Thymus (tissue), 11 donors: ENCODE measurements at regions not wholly inside any gene's neighbourhood (a gene's known extent, or its start where the extent isn't known, plus 50 kb on each side); places are given as distances from the start of the nearest gene placed in this dataset.
"Not testable (repeated sequence)": the region's sequence is repeated elsewhere in the genome, so short reads cannot be mapped to it uniquely, and the experiment has no call there.

Experiments used
- DNase-seq, 9 donors: peaks; one replicate each; pipeline ENCODE4 v3.0.0-alpha.2; 2013; ENCODE audit warnings: low spot score in 9 of 9, low read depth in 6 of 9, missing footprints in 1 of 9
- H3K27ac ChIP-seq, 2 donors: one replicate each; pipeline ENCODE4 v1.5.1; 2013; ENCODE audit warnings: control low read depth in 1 of 2, low read depth in 1 of 2, low read length in 1 of 2, mild to moderate bottlenecking in 1 of 2, moderate library complexity in 1 of 2
- H3K27me3 ChIP-seq, 2 donors: one replicate each; pipeline ENCODE4 v1.5.1; 2013; ENCODE audit warnings: low read length in 1 of 2; ENCODE audit not compliant: control insufficient read depth in 2 of 2, insufficient read depth in 1 of 2
- H3K36me3 ChIP-seq, 2 donors: one replicate each; pipeline ENCODE4 v1.5.1; 2013; ENCODE audit warnings: low read length in 1 of 2, mild to moderate bottlenecking in 1 of 2, moderate library complexity in 1 of 2; ENCODE audit not compliant: control insufficient read depth in 2 of 2, insufficient read depth in 2 of 2
- H3K4me1 ChIP-seq, 2 donors: one replicate each; pipeline ENCODE4 v1.5.1; 2013; ENCODE audit warnings: low read length in 2 of 2; ENCODE audit not compliant: control insufficient read depth in 2 of 2, insufficient read depth in 2 of 2
- H3K4me3 ChIP-seq, 2 donors: one replicate each; pipeline ENCODE4 v1.5.1; 2013; ENCODE audit warnings: low read length in 2 of 2, control low read depth in 1 of 2, mild to moderate bottlenecking in 1 of 2
- H3K9me3 ChIP-seq, 2 donors: one replicate each; pipeline ENCODE4 v1.5.1; 2013; ENCODE audit warnings: low read length in 1 of 2, mild to moderate bottlenecking in 1 of 2; ENCODE audit not compliant: control insufficient read depth in 2 of 2, insufficient read depth in 1 of 2
- WGBS: extraction: QIAGEN DNeasy Blood & Tissue Kit; methylation state at CpG from one replicate; pipeline ENCODE4 v1.1.7; 2013; 5-methylcytosine and 5-hydroxymethylcytosine counted together
- donor health status: healthy.

- 97% methylated on average over 6 of the region's 6 CpGs for WGBS
- no peaks in the 10 kb centered on the region for H3K9me3 ChIP-seq
- no peaks in the 10 kb centered on the region for H3K36me3 ChIP-seq
- H3K4me1 ChIP-seq, result no peaks in the 10 kb centered on the region
- H3K27me3 ChIP-seq, result no peaks in the 10 kb centered on the region
- no peak overlapping the region for H3K4me3 ChIP-seq
- H3K27ac ChIP-seq, result no peak overlapping the region
- no peak for DNase-seq
Observed at GRCh38 chr12:97875064-97875463, 412.5 kb downstream of the RMST start.

DNA sequence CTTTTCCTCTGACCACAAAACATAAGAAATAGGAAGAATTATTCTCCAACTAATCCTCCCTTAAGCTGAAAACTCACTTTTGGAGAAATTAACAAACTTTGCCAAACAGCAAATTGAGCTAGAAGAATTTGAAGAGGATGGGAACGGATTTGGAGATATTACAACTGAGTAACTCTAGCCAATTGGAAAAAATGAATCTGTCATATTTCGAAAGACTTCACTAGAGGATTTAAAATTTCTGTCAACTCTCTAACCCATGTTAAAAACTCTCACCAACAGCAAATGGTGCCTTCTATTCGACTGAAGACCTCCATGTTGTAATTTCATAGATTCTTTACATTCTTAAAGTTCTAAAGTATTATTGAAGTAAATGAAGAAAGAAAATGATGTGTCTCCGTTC lies 414.2 kb downstream of the RMST start:
- 69% methylated on average over 4 of the region's 4 CpGs for WGBS
- Histone ChIP-seq H3K4me3 (no peak overlapping the region), H3K27ac (no peak overlapping the region), H3K36me3 (no peaks in the 10 kb centered on the region), H3K4me1 (no peaks in the 10 kb centered on the region), H3K27me3 (no peaks in the 10 kb centered on the region), H3K9me3 (no peaks in the 10 kb centered on the region)
- DNase-seq, result no peak

- no peaks in the 10 kb centered on the region for H3K4me1 ChIP-seq
- H3K9me3 ChIP-seq, result no peaks in the 10 kb centered on the region
- H3K36me3 ChIP-seq, result no peaks in the 10 kb centered on the region
- no peaks in the 10 kb centered on the region for H3K27me3 ChIP-seq
- DNase-seq, result no peak
- H3K27ac ChIP-seq, result no peak overlapping the region
- H3K4me3 ChIP-seq, result no peak overlapping the region
Observed at GRCh38 chr12:97877404-97877803, 414.8 kb downstream of the RMST start.

DNA sequence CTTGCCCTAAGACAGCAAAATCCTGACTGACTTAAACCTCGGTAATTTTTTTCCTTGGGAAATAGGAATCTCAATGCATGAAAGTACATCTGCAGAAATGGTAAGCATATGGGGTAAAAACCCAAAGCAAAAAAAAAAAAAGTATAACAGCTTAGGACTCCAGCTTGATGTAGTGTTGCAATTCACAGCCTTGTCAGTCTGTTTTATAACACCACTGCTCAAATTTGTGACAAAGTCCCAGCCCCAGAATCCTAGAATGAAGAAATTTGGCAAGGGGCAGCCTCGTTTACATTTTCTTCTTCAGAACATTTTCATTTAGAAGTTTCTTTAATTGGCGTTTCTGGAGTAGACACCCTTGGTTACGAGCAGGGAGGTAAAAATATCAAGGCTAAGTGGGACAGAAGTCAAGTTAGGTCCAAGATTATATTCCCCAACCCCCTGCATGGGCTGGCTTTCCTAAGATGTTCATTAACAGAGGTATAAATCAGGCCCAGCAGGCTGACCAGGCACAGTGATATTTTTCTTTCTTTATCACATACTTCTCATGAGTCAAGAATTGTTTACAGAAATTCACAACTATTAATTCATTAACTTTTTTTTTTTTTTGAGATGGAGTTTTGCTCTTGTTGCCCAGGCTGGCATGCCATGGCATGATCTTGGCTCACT lies 424.0 kb downstream of the RMST start:
- H3K9me3 ChIP-seq, result no peaks in the 10 kb centered on the region
- no peaks in the 10 kb centered on the region for H3K36me3 ChIP-seq
- WGBS, result 90% methylated on average over 4 of the region's 4 CpGs
- H3K4me1 ChIP-seq, result no peaks in the 10 kb centered on the region
- H3K27ac ChIP-seq, result no peak overlapping the region
- H3K27me3 ChIP-seq, result no peaks in the 10 kb centered on the region
- no peak overlapping the region for H3K4me3 ChIP-seq
- no peak for DNase-seq

DNA sequence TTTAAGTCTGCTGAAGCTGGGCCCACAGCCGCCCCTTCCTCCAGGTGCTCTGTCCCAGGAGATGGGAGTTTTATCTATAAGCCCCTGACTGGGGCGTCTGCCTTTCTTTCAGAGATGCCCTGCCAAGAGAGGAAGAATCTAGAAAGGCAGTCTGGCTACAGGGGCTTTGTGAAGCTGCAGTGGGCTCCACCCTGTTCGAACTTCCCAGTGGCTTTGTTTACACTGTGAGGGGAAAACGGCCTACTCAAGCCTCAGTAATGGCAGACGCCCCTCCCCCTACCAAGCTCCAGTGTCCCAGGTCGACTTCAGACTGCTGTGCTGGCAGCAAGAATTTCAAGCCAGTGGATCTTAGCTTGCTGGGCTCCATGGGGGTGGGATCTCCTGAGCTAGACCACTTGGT lies 435.3 kb downstream of the RMST start:
- not testable (repeated sequence) for H3K4me3 ChIP-seq, H3K27ac ChIP-seq, DNase-seq, H3K36me3 ChIP-seq, H3K27me3 ChIP-seq, H3K4me1 ChIP-seq, H3K9me3 ChIP-seq
- WGBS, result 56% methylated on average over 6 of the region's 6 CpGs

DNA sequence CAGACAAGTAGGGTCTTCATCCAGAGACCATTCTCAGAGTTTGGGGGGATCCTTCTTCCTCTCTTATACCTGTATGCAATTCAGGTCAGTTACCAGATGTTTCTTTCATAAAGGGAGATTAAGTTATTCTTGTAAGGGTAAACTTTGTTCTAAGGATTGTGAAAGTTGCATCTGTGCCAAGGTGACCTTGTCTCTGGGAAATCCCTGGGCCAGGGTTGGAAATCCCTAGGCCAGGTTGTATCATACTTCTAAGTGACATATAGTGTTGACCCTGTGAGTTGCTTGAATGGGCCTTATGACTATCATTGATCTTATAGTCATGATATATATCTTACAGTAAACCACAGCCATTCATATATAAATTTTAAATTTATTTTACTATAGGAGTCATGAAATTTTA lies 436.9 kb downstream of the RMST start:
- Histone ChIP-seq H3K27me3 (no peaks in the 10 kb centered on the region), H3K9me3 (no peaks in the 10 kb centered on the region), H3K4me3 (no peak overlapping the region), H3K27ac (no peak overlapping the region), H3K36me3 (no peaks in the 10 kb centered on the region), H3K4me1 (no peaks in the 10 kb centered on the region)
- DNase-seq, result no peak

GRCh38 chr12:97899956-97900355 lies 437.4 kb downstream of the RMST start:
- Histone ChIP-seq H3K4me1 (no peaks in the 10 kb centered on the region), H3K27me3 (no peaks in the 10 kb centered on the region), H3K36me3 (no peaks in the 10 kb centered on the region), H3K9me3 (no peaks in the 10 kb centered on the region), H3K4me3 (no peak overlapping the region), H3K27ac (no peak overlapping the region)
- 68% methylated on average over 1 of the region's 1 CpG for WGBS
- no peak for DNase-seq

- Histone ChIP-seq H3K27ac (no peak overlapping the region), H3K4me1 (no peaks in the 10 kb centered on the region), H3K9me3 (no peaks in the 10 kb centered on the region), H3K36me3 (no peaks in the 10 kb centered on the region), H3K27me3 (no peaks in the 10 kb centered on the region), H3K4me3 (no peak overlapping the region)
- DNase-seq, result no peak
- 87% methylated on average over 4 of the region's 4 CpGs for WGBS
Observed at GRCh38 chr12:97903356-97903755, 440.8 kb downstream of the RMST start.

GRCh38 chr12:97907504-97907903 lies 444.9 kb downstream of the RMST start:
- H3K4me3 ChIP-seq, result no peak overlapping the region
- no peaks in the 10 kb centered on the region for H3K4me1 ChIP-seq
- no peak overlapping the region for H3K27ac ChIP-seq
- H3K36me3 ChIP-seq, result no peaks in the 10 kb centered on the region
- H3K27me3 ChIP-seq, result no peaks in the 10 kb centered on the region
- DNase-seq, result no peak
- no peaks in the 10 kb centered on the region for H3K9me3 ChIP-seq

- Histone ChIP-seq H3K27me3 (no peaks in the 10 kb centered on the region), H3K9me3 (no peaks in the 10 kb centered on the region), H3K36me3 (no peaks in the 10 kb centered on the region), H3K27ac (no peak overlapping the region), H3K4me1 (no peaks in the 10 kb centered on the region), H3K4me3 (no peak overlapping the region)
- no peak for DNase-seq
- WGBS, result 93% methylated on average over 3 of the region's 3 CpGs
Observed at GRCh38 chr12:97910559-97910958, 448.0 kb downstream of the RMST start.
